Epithelial cell of esophagus (primary cell): ENCODE measurements at regions not wholly inside any gene's neighbourhood (a gene's known extent, or its start where the extent isn't known, plus 50 kb on each side); places are given as distances from the start of the nearest gene placed in this dataset.

Experiments used
- DNase-seq: peaks from one replicate; pipeline ENCODE4 v3.0.0; 2010; ENCODE audit warnings: low read depth
- H3K4me3 ChIP-seq: 2 replicates; pipeline ENCODE4 v1.5.1; 2011; ENCODE audit warnings: mild to moderate bottlenecking, low read length, control low read depth
- CTCF ChIP-seq: IDR thresholded peaks from 2 replicates; pipeline ENCODE4 v1.5.1; 2011; ENCODE audit warnings: low read depth, mild to moderate bottlenecking, low read length, control low read depth, inconsistent platforms; ENCODE audit not compliant: insufficient read depth; ENCODE audit errors: missing control alignments

DNA sequence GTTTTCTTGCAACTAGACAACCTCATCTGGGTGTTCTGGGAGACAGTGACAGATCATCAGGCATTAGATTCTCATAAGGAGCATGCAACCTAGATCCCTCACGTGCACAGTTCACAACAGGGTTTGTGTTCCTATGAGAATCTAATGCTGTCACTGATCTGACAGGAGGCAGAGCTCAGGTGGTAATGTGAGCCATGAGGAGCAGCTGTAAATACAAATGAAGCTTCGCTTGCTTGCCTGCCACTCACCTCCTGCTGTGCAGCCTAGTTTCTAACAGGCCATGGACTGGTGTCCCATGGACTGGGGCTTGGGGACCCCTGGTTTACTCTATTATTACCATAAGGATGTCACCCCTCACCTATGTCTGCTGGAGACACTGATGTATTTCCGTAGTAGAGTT, 166.8 kb downstream of the PSAT1 start:
- no peak overlapping the region for H3K4me3 ChIP-seq
- no peak for TF ChIP-seq CTCF
- DNase-seq = no peak

DNA sequence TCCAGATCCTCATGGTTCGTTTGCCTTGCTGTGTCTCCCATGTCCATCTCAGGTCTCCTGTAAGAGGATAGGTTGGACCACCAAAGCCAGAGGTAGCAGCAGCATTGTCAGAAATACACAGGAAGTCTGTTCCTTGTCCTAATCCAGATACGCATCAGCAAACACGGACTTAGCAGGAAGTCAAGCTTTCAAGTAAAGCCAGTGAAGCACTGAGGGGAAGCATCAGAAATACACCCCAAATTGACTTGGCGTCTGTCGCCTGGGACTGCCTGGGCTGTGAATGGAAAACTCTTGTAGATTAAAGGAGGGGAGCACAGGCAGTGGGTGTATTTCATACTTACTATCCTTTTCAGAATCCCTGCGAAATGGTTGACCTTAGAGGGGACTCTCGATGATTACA, 171.3 kb downstream of the PSAT1 start:
- H3K4me3 ChIP-seq = no peak overlapping the region
- TF ChIP-seq CTCF = no peak
- DNase-seq = no peak

DNA sequence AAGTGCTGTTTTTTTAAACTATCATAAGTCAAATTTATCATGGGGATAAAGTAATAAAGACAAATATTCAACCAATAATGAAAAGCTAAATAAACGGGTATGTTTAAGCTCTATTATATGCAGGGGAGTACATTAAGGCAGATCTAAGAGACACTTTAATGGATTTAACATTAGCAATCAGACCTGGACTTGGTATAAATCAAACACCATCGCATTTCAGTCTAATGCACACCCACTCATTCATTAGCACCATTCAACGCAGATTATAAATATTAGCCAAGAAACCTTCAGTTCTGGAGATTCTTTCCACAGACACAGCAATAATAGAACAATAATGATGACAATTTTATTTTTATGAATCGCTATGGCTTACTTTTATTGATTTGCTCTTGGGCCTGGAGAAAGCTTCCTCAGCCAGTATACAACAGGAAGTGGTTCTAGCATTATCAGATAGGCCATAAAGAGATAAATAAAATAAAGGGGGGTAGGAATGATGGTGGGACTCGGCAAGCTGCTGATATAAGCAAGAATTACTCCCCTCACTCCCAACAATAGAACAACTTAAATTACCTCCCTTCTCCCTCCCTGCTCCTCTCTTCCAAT, 172.2 kb downstream of the PSAT1 start:
- TF ChIP-seq CTCF = no peak
- no peak for DNase-seq

DNA sequence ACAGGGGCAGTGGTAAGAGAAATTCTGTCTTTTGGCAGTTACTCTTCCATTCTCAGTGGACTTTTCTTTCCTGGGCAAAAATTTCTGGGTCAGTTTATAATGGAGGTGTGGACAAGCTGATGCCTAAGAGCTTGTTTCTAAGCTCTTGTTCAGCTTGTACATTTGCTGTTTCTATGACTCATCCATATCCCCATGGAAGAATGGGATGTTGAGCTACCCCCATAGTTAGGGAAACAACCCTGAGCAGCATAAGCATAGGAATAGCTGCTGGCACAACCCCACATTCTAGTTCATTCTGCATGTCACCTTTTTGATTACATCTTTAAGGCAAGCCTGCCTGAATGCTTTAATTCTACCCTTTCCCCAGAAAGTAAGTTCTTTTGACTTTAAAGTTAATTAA, 173.3 kb downstream of the PSAT1 start:
- TF ChIP-seq CTCF = no peak
- DNase-seq = no peak
- no peak overlapping the region for H3K4me3 ChIP-seq

More for the DNA sequence above, 172.2 kb downstream of the PSAT1 start:
- H3K4me3 ChIP-seq = no peak overlapping the region

- no peak for TF ChIP-seq CTCF
- H3K4me3 ChIP-seq = no peak overlapping the region
- DNase-seq = no peak
These were observed 173.8 kb downstream of the PSAT1 start for GRCh38 chr9:78470741-78471140.

- no peak for TF ChIP-seq CTCF
- no peak for DNase-seq
- H3K4me3 ChIP-seq = no peak overlapping the region
These were observed 175.2 kb downstream of the PSAT1 start for GRCh38 chr9:78472111-78472510.

- no peak for TF ChIP-seq CTCF
- no peak overlapping the region for H3K4me3 ChIP-seq
- no peak for DNase-seq
These were observed 182.5 kb downstream of the PSAT1 start for GRCh38 chr9:78479441-78479840.
